ENCODE measurements at regions not wholly inside any gene's neighbourhood (a gene's known extent, or its start where the extent isn't known, plus 50 kb on each side); places are given as distances from the start of the nearest gene placed in this dataset.

- TF ChIP-seq, protein P1, sequence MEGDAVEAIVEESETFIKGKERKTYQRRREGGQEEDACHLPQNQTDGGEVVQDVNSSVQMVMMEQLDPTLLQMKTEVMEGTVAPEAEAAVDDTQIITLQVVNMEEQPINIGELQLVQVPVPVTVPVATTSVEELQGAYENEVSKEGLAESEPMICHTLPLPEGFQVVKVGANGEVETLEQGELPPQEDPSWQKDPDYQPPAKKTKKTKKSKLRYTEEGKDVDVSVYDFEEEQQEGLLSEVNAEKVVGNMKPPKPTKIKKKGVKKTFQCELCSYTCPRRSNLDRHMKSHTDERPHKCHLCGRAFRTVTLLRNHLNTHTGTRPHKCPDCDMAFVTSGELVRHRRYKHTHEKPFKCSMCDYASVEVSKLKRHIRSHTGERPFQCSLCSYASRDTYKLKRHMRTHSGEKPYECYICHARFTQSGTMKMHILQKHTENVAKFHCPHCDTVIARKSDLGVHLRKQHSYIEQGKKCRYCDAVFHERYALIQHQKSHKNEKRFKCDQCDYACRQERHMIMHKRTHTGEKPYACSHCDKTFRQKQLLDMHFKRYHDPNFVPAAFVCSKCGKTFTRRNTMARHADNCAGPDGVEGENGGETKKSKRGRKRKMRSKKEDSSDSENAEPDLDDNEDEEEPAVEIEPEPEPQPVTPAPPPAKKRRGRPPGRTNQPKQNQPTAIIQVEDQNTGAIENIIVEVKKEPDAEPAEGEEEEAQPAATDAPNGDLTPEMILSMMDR (IDR thresholded peaks at IDR 0.05), result no peak
- TF ChIP-seq POLR2A (IDR thresholded peaks at IDR 0.05), result no peak
Observed at GRCh38 chr2:128787616-128788015, 468.9 kb upstream of the HS6ST1 start.

Data from Peyer's patch (tissue), 4 donors.